Lower leg skin (tissue), 3 donors: ENCODE measurements at regions not wholly inside any gene's neighbourhood (a gene's known extent, or its start where the extent isn't known, plus 50 kb on each side); places are given as distances from the start of the nearest gene placed in this dataset.

Experiments used
- CTCF ChIP-seq, 3 donors: fragments of 450-650 bp; IDR thresholded peaks; one replicate each; pipeline ENCODE4 v1.5.1; 2016; ENCODE audit warnings: antibody characterized with exemption in 3 of 3, mild to moderate bottlenecking in 3 of 3, moderate library complexity in 2 of 3
- POLR2A ChIP-seq, 2 donors: fragments of 450-650 bp; IDR thresholded peaks; one replicate each; pipeline ENCODE4 v1.6.1; 2016 to 2017; ENCODE audit warnings: antibody characterized with exemption in 2 of 2, mild to moderate bottlenecking in 1 of 2, moderate library complexity in 1 of 2

GRCh38 chr5:168226012-168226411, 65.4 kb upstream of the WWC1 start:
- TF ChIP-seq CTCF (IDR thresholded peaks at IDR 0.05) = no peak
- no peak for TF ChIP-seq POLR2A (IDR thresholded peaks at IDR 0.05)
